Mesenchymal stem cell (in vitro differentiated cells and primary cell): ENCODE measurements at regions not wholly inside any gene's neighbourhood (a gene's known extent, or its start where the extent isn't known, plus 50 kb on each side); places are given as distances from the start of the nearest gene placed in this dataset.

Source experiments
- DNase-seq: peaks from one replicate; pipeline ENCODE4 v3.0.0-alpha.2; 2013
- H2AFZ ChIP-seq: one replicate; pipeline ENCODE4 v1.6.1; 2013; ENCODE audit warnings: low read depth, mild to moderate bottlenecking, control low read depth, inconsistent platforms, low read length, moderate library complexity
- H2AK5ac ChIP-seq: 2 replicates; pipeline ENCODE4 v1.6.1; 2013; ENCODE audit warnings: low read length, moderate library complexity, mild to moderate bottlenecking, inconsistent platforms; ENCODE audit not compliant: severe bottlenecking
- H2BK120ac ChIP-seq: one replicate; pipeline ENCODE4 v1.6.1; 2013; ENCODE audit warnings: low read depth, mild to moderate bottlenecking, inconsistent platforms, low read length, moderate library complexity
- H2BK12ac ChIP-seq, 2 experiments: one replicate each; pipeline ENCODE4 v1.6.1; 2013; ENCODE audit warnings: inconsistent platforms in 2 of 2, low read length in 2 of 2, mild to moderate bottlenecking in 2 of 2, moderate library complexity in 2 of 2, control low read depth in 1 of 2
- H2BK15ac ChIP-seq: one replicate; pipeline ENCODE4 v1.6.1; 2013; ENCODE audit warnings: mild to moderate bottlenecking, low read depth, inconsistent platforms; ENCODE audit not compliant: poor library complexity, severe bottlenecking
- H2BK5ac ChIP-seq: 2 replicates; pipeline ENCODE4 v1.6.1; 2013; ENCODE audit warnings: low read depth, mild to moderate bottlenecking, low read length, control low read depth, inconsistent platforms; ENCODE audit not compliant: poor library complexity, severe bottlenecking
- H3K14ac ChIP-seq, 2 experiments: one replicate each; pipeline ENCODE4 v1.6.1; 2013; ENCODE audit warnings: inconsistent platforms in 2 of 2, low read length in 2 of 2, control low read depth in 1 of 2, mild to moderate bottlenecking in 1 of 2, moderate library complexity in 1 of 2
- H3K18ac ChIP-seq, 2 experiments: one replicate each; pipeline ENCODE4 v1.6.1; 2013; ENCODE audit warnings: inconsistent platforms in 2 of 2, low read length in 2 of 2, control low read depth in 1 of 2, low read depth in 1 of 2, mild to moderate bottlenecking in 1 of 2
- H3K23ac ChIP-seq, 2 experiments: one replicate each; pipeline ENCODE4 v1.6.1; 2013; ENCODE audit warnings: inconsistent platforms in 2 of 2, low read length in 2 of 2, mild to moderate bottlenecking in 2 of 2, moderate library complexity in 2 of 2, control low read depth in 1 of 2
- H3K27ac ChIP-seq: 2 replicates; pipeline ENCODE4 v1.5.1; 2013; ENCODE audit warnings: mild to moderate bottlenecking, moderate library complexity, low read length, control low read depth, inconsistent platforms; ENCODE audit not compliant: poor library complexity, severe bottlenecking
- H3K27me3 ChIP-seq, 2 experiments: 2 replicates each; pipeline versions ENCODE4 v1.6.1 to v1.7.0; 2013; ENCODE audit warnings: low read length in 2 of 2, mild to moderate bottlenecking in 2 of 2, moderate library complexity in 2 of 2, control low read depth in 1 of 2, inconsistent platforms in 1 of 2; ENCODE audit not compliant: control insufficient read depth in 1 of 2, insufficient read depth in 1 of 2
- H3K36me3 ChIP-seq, 2 experiments: 2 replicates each; pipeline versions ENCODE4 v1.6.1 to v1.7.0; 2013; ENCODE audit warnings: low read length in 2 of 2, control low read depth in 1 of 2, inconsistent platforms in 1 of 2, low read depth in 1 of 2, mild to moderate bottlenecking in 1 of 2; ENCODE audit not compliant: insufficient read depth in 2 of 2, control insufficient read depth in 1 of 2
- H3K4ac ChIP-seq, 2 experiments: one replicate each; pipeline ENCODE4 v1.6.1; 2013; ENCODE audit warnings: inconsistent platforms in 2 of 2, low read length in 2 of 2, mild to moderate bottlenecking in 2 of 2, moderate library complexity in 2 of 2, control low read depth in 1 of 2, low read depth in 1 of 2
- H3K4me1 ChIP-seq: 2 replicates; pipeline ENCODE4 v1.6.1; 2013; ENCODE audit warnings: low read depth, low read length, control low read depth; ENCODE audit not compliant: control insufficient read depth, insufficient read depth
- H3K4me2 ChIP-seq: 2 replicates; pipeline ENCODE4 v1.6.1; 2013; ENCODE audit warnings: low read length, mild to moderate bottlenecking, inconsistent platforms; ENCODE audit not compliant: poor library complexity, severe bottlenecking
- H3K4me3 ChIP-seq, 2 experiments: 2 replicates each; pipeline versions ENCODE4 v1.5.1 to v1.7.0; 2013; ENCODE audit warnings: low read length in 2 of 2, mild to moderate bottlenecking in 2 of 2, control low read depth in 1 of 2, low read depth in 1 of 2; ENCODE audit not compliant: insufficient read depth in 1 of 2
- H3K79me1 ChIP-seq: replicated peaks from 2 replicates; pipeline ENCODE4 v1.6.1; 2013; ENCODE audit warnings: mild to moderate bottlenecking, control low read depth, low read length, inconsistent platforms; ENCODE audit not compliant: poor library complexity, severe bottlenecking
- H3K9ac ChIP-seq: 2 replicates; pipeline ENCODE4 v1.7.0; 2013; ENCODE audit warnings: mild to moderate bottlenecking, low read length, moderate library complexity
- H3K9me3 ChIP-seq: 2 replicates; pipeline ENCODE4 v1.7.0; 2013; ENCODE audit warnings: mild to moderate bottlenecking, low read length; ENCODE audit not compliant: control insufficient read depth
- H4K8ac ChIP-seq: one replicate; pipeline ENCODE4 v1.6.1; 2013; ENCODE audit warnings: inconsistent platforms, mild to moderate bottlenecking, low read length, moderate library complexity
- H4K91ac ChIP-seq: one replicate; pipeline ENCODE4 v1.6.1; 2013; ENCODE audit warnings: mild to moderate bottlenecking, low read length, inconsistent platforms
- WGBS: methylation state at CpG from one replicate; pipeline ENCODE4 v1.1.7; 2013; ENCODE audit warnings: mixed read lengths; 5-methylcytosine and 5-hydroxymethylcytosine counted together

GRCh38 chr9:38288502-38288901, 104.0 kb upstream of the ALDH1B1 start:
- Histone ChIP-seq H3K79me1 (no peaks in the 10 kb centered on the region), H3K4me1 (peaks cover 4% of the 10 kb centered on the region), H3K4me3 (no peak overlapping the region), H3K9ac (no peak overlapping the region), H3K27ac (no peak overlapping the region), H3K4ac (no peak overlapping the region), H3K9me3 (peaks cover 7% of the 10 kb centered on the region), H4K91ac (no peak overlapping the region), H2BK120ac (no peak overlapping the region), H3K18ac (no peak overlapping the region), H2BK12ac (no peak overlapping the region), H2AFZ (no peak overlapping the region), H3K36me3 (no peaks in the 10 kb centered on the region), H2BK5ac (no peak overlapping the region), H2BK15ac (no peak overlapping the region), H3K27me3 (peaks cover 18 to 33% of the 10 kb centered on the region in 2 experiments), H3K4me2 (no peak overlapping the region), H2AK5ac (no peak overlapping the region), H3K23ac (no peak overlapping the region), H3K14ac (peak overlapping the region in 1 of 2 experiments; percentile 24), H4K8ac (no peak overlapping the region)
- 92% methylated on average over 2 of the region's 2 CpGs for WGBS
- DNase-seq: no peak

- Histone ChIP-seq H3K18ac (no peak overlapping the region), H2AK5ac (no peak overlapping the region), H3K23ac (no peak overlapping the region), H3K79me1 (no peaks in the 10 kb centered on the region), H3K4ac (no peak overlapping the region), H3K4me3 (no peak overlapping the region), H3K36me3 (no peaks in the 10 kb centered on the region), H3K9ac (no peak overlapping the region), H3K27ac (no peak overlapping the region), H2BK15ac (no peak overlapping the region), H2BK120ac (no peak overlapping the region), H3K4me2 (no peak overlapping the region), H3K9me3 (peaks cover 7% of the 10 kb centered on the region), H3K4me1 (peaks cover 4% of the 10 kb centered on the region), H4K8ac (no peak overlapping the region), H2BK5ac (no peak overlapping the region), H3K14ac (no peak overlapping the region), H2AFZ (no peak overlapping the region), H4K91ac (no peak overlapping the region), H2BK12ac (no peak overlapping the region), H3K27me3 (peaks cover 13 to 36% of the 10 kb centered on the region in 2 experiments)
- WGBS: 83% methylated on average over 2 of the region's 2 CpGs
- no peak for DNase-seq
Measured at GRCh38 chr9:38287420-38287985, 105.0 kb upstream of the ALDH1B1 start.

- Histone ChIP-seq H3K4ac (no peak overlapping the region), H3K4me3 (no peak overlapping the region), H2BK5ac (no peak overlapping the region), H3K9me3 (peaks cover 7% of the 10 kb centered on the region), H3K18ac (no peak overlapping the region), H3K36me3 (no peaks in the 10 kb centered on the region), H2BK12ac (no peak overlapping the region), H2BK15ac (no peak overlapping the region), H3K4me2 (no peak overlapping the region), H3K14ac (no peak overlapping the region), H3K4me1 (peaks cover 4% of the 10 kb centered on the region), H4K8ac (no peak overlapping the region), H3K27ac (no peak overlapping the region), H3K27me3 (peaks cover 19 to 44% of the 10 kb centered on the region in 2 experiments), H2AFZ (no peak overlapping the region), H3K9ac (no peak overlapping the region), H2BK120ac (no peak overlapping the region), H3K23ac (no peak overlapping the region), H3K79me1 (no peaks in the 10 kb centered on the region), H2AK5ac (no peak overlapping the region), H4K91ac (no peak overlapping the region)
- DNase-seq: no peak
- WGBS: 94% methylated on average over 2 of the region's 2 CpGs
Measured at GRCh38 chr9:38286766-38287165, 105.7 kb upstream of the ALDH1B1 start.

GRCh38 chr9:38286357-38286756, 106.1 kb upstream of the ALDH1B1 start:
- DNase-seq: no peak
- H2BK15ac ChIP-seq: no peak overlapping the region
- no peak overlapping the region for H3K27ac ChIP-seq
- peaks cover 4% of the 10 kb centered on the region for H3K4me1 ChIP-seq
- no peak overlapping the region for H4K91ac ChIP-seq
- H2AFZ ChIP-seq: no peak overlapping the region
- peaks cover 22 to 46% of the 10 kb centered on the region in 2 experiments for H3K27me3 ChIP-seq
- no peaks in the 10 kb centered on the region for H3K79me1 ChIP-seq
- no peak overlapping the region for H2BK5ac ChIP-seq
- H3K14ac ChIP-seq: no peak overlapping the region
- H3K36me3 ChIP-seq: no peaks in the 10 kb centered on the region
- peaks cover 7% of the 10 kb centered on the region for H3K9me3 ChIP-seq
- no peak overlapping the region for H3K18ac ChIP-seq
- H3K4me3 ChIP-seq: no peak overlapping the region
- no peak overlapping the region for H2BK12ac ChIP-seq
- no peak overlapping the region for H3K23ac ChIP-seq
- H3K4ac ChIP-seq: no peak overlapping the region
- no peak overlapping the region for H3K4me2 ChIP-seq
- no peak overlapping the region for H2AK5ac ChIP-seq
- H4K8ac ChIP-seq: no peak overlapping the region
- no peak overlapping the region for H3K9ac ChIP-seq
- H2BK120ac ChIP-seq: no peak overlapping the region
